ENCODE measurements at regions not wholly inside any gene's neighbourhood (a gene's known extent, or its start where the extent isn't known, plus 50 kb on each side); places are given as distances from the start of the nearest gene placed in this dataset.

DNA sequence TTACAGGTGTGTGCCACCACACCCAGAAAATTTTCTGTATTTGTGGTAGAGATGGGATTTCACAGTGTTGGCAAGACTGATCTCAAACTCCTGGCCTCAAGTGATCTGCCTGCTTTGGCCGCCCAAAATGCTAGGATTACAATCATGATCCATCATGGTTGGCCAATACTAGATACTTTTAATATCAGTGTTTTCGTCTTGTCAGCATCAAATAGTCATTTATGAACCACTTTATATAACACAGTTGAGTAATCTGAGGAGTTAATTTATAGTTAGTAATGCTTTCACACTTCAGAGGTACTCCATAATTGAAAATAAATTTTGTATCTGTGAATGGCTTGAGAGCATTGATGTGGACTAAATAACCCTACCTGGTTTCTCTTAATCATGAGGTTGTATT lies 178.6 kb downstream of the TRAM1L1 start:
- ATAC-seq (ENCODE audit: low read depth): no peak
- TF ChIP-seq CTCF (IDR thresholded peaks at IDR 0.05; ENCODE audit: poor library complexity, severe bottlenecking): no peak
- Histone ChIP-seq H3K27me3 (ENCODE audit: insufficient read depth, poor library complexity, severe bottlenecking) (no peaks in the 10 kb centered on the region), H3K9me3 (ENCODE audit: severe bottlenecking) (no peaks in the 10 kb centered on the region), H3K4me1 (ENCODE audit: insufficient read depth, poor library complexity, severe bottlenecking) (no peaks in the 10 kb centered on the region), H3K4me3 (ENCODE audit: severe bottlenecking) (no peak overlapping the region), H3K36me3 (ENCODE audit: low read depth) (no peaks in the 10 kb centered on the region), H3K27ac (ENCODE audit: poor library complexity, severe bottlenecking) (no peak overlapping the region)
- no peak for DNase-seq (ENCODE audit: low spot score)

- Histone ChIP-seq H3K27ac (ENCODE audit: poor library complexity, severe bottlenecking) (no peak overlapping the region), H3K36me3 (ENCODE audit: low read depth) (no peaks in the 10 kb centered on the region), H3K27me3 (ENCODE audit: insufficient read depth, poor library complexity, severe bottlenecking) (no peaks in the 10 kb centered on the region), H3K4me1 (ENCODE audit: insufficient read depth, poor library complexity, severe bottlenecking) (no peaks in the 10 kb centered on the region), H3K4me3 (ENCODE audit: severe bottlenecking) (no peak overlapping the region), H3K9me3 (ENCODE audit: severe bottlenecking) (no peaks in the 10 kb centered on the region)
- no peak for DNase-seq (ENCODE audit: low spot score)
- TF ChIP-seq CTCF (IDR thresholded peaks at IDR 0.05; ENCODE audit: poor library complexity, severe bottlenecking): no peak
- no peak for ATAC-seq (ENCODE audit: low read depth)
Measured at GRCh38 chr4:116899561-116899960, 185.8 kb downstream of the TRAM1L1 start.

GRCh38 chr4:116885579-116885978 lies 199.8 kb downstream of the TRAM1L1 start:
- no peaks in the 10 kb centered on the region for H3K27me3 ChIP-seq (ENCODE audit: insufficient read depth, poor library complexity, severe bottlenecking)
- H3K4me3 ChIP-seq (ENCODE audit: severe bottlenecking): no peak overlapping the region
- DNase-seq (ENCODE audit: low spot score) (no peak), ATAC-seq (ENCODE audit: low read depth) (no peak)
- H3K4me1 ChIP-seq (ENCODE audit: insufficient read depth, poor library complexity, severe bottlenecking): no peaks in the 10 kb centered on the region
- H3K9me3 ChIP-seq (ENCODE audit: severe bottlenecking): no peaks in the 10 kb centered on the region
- no peak overlapping the region for H3K27ac ChIP-seq (ENCODE audit: poor library complexity, severe bottlenecking)
- H3K36me3 ChIP-seq (ENCODE audit: low read depth): no peaks in the 10 kb centered on the region
- TF ChIP-seq CTCF (IDR thresholded peaks at IDR 0.05; ENCODE audit: poor library complexity, severe bottlenecking): no peak

GRCh38 chr4:116882503-116882902 lies 202.9 kb downstream of the TRAM1L1 start:
- no peaks in the 10 kb centered on the region for H3K36me3 ChIP-seq (ENCODE audit: low read depth)
- no peak overlapping the region for H3K27ac ChIP-seq (ENCODE audit: poor library complexity, severe bottlenecking)
- TF ChIP-seq CTCF (IDR thresholded peaks at IDR 0.05; ENCODE audit: poor library complexity, severe bottlenecking): no peak
- H3K27me3 ChIP-seq (ENCODE audit: insufficient read depth, poor library complexity, severe bottlenecking): no peaks in the 10 kb centered on the region
- ATAC-seq (ENCODE audit: low read depth) (no peak), DNase-seq (ENCODE audit: low spot score) (no peak)
- no peaks in the 10 kb centered on the region for H3K9me3 ChIP-seq (ENCODE audit: severe bottlenecking)
- no peaks in the 10 kb centered on the region for H3K4me1 ChIP-seq (ENCODE audit: insufficient read depth, poor library complexity, severe bottlenecking)
- H3K4me3 ChIP-seq (ENCODE audit: severe bottlenecking): no peak overlapping the region

- no peak for ATAC-seq (ENCODE audit: low read depth)
- H3K4me3 ChIP-seq (ENCODE audit: severe bottlenecking): no peak overlapping the region
- H3K27ac ChIP-seq (ENCODE audit: poor library complexity, severe bottlenecking): no peak overlapping the region
- no peaks in the 10 kb centered on the region for H3K4me1 ChIP-seq (ENCODE audit: insufficient read depth, poor library complexity, severe bottlenecking)
- no peaks in the 10 kb centered on the region for H3K36me3 ChIP-seq (ENCODE audit: low read depth)
- DNase-seq (ENCODE audit: low spot score): no peak
- TF ChIP-seq CTCF (IDR thresholded peaks at IDR 0.05; ENCODE audit: poor library complexity, severe bottlenecking): no peak
- H3K27me3 ChIP-seq (ENCODE audit: insufficient read depth, poor library complexity, severe bottlenecking): no peaks in the 10 kb centered on the region
- H3K9me3 ChIP-seq (ENCODE audit: severe bottlenecking): no peaks in the 10 kb centered on the region
Measured at GRCh38 chr4:116881077-116881476, 204.3 kb downstream of the TRAM1L1 start.
